ENCODE measurements at regions not wholly inside any gene's neighbourhood (a gene's known extent, or its start where the extent isn't known, plus 50 kb on each side); places are given as distances from the start of the nearest gene placed in this dataset.

DNA sequence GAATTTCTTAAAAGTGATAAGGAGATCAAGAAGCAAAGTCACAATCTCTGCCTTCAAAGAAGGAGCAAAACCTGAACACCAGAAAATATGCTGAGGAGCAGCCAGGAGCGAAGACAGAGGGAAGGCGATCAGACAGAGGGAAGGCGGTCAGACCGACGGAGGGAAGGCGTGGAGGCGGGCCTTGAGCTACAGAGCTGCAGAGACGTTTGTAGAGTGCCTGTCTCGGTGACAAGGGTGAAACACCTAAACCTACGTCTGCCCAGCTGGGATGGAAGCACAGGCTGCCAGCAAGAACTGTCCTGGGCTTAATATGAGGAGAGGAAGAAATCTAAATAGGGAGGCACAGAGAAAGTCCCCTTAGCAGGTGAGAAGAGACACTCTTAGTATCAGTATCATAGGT lies 476.0 kb downstream of the OCA2 start:
- no peak for ATAC-seq
- no peak for DNase-seq (ENCODE audit: low spot score)

DNA sequence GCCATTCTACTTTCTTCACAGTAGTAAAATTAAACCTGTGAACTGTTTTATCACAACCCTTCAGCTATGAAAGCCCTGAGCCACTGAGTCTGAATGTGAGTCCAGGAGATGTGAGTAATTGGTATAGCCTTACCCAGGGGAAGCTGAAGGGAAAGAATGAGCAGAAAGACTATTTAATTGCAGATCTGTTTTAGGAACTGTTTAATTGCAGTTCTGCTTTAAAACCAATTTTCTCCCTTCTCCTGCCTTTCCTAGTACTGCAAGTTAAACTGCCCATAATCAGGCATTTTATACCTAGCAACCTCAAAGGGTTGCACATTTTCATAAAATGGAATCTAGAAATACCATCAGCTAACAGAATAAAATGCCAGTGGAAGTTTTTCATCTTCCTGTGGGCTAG lies 476.7 kb downstream of the OCA2 start:
- DNase-seq (ENCODE audit: low spot score) (no peak), ATAC-seq (no peak)

- DNase-seq (ENCODE audit: low spot score) (no peak), ATAC-seq (no peak)
Observed at GRCh38 chr15:27619204-27619603, 479.9 kb downstream of the OCA2 start.

- DNase-seq (ENCODE audit: low spot score) = no peak
- no peak for ATAC-seq
Observed at GRCh38 chr15:27617013-27617412, 482.1 kb downstream of the OCA2 start.

DNA sequence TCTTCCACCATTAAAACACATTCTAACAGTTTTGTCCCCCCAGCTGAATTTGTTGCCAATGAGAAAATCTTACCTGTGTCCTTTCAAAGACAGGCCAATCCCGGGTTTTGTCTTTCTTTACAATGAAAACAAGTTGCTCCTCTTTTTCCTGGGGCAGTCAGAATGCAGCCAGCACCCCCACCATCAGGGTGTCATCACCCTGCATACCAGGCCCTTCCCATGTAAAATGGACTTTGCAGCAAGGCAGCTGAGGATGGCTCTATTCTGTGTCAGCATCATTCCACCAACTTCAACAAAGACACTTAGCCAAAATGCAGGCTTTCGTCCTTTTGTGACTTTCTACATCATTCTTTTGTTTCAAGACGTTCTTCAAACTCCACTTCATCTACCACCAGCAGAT lies 490.9 kb downstream of the OCA2 start:
- no peak for ATAC-seq
- no peak for DNase-seq (ENCODE audit: low spot score)

GRCh38 chr15:27601239-27601960 lies 497.7 kb downstream of the OCA2 start:
- DNase-seq (ENCODE audit: low spot score) (no peak), ATAC-seq (no peak)

DNA sequence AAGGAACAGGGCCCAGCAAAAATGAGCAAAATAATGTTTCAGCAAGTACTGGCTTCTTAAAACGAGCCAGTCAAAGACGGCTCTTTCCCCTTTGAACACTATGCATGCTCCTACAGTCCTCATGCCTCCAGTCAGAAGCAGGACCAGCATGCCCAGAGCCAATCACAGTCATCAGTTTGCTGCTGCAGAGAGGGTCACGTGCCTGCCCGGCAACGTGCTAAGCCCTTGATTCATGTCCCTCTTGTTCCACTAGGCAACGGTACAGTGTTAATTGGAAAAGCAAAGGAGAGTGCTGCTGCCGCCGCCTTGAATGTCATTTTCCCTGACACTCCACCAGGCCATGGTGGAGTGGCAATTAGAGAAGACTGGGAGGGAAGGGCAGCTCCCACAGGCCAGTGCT lies 500.1 kb downstream of the OCA2 start:
- no peak for ATAC-seq
- no peak for DNase-seq (ENCODE audit: low spot score)

GRCh38 chr15:27598251-27599009 lies 500.7 kb downstream of the OCA2 start:
- DNase-seq (ENCODE audit: low spot score) = no peak
- ATAC-seq = peak; percentile 61

GRCh38 chr15:27595211-27595610 lies 503.9 kb downstream of the OCA2 start:
- no peak for ATAC-seq
- no peak for DNase-seq (ENCODE audit: low spot score)

- DNase-seq (ENCODE audit: low spot score) = no peak
- ATAC-seq = no peak
Observed at GRCh38 chr15:27592036-27592760, 506.9 kb downstream of the OCA2 start.

All from left lobe of liver (tissue), 2 donors.